NOMO-1 treated with dmso at 0.1 percent for 144 hours (cell line): ENCODE measurements at regions not wholly inside any gene's neighbourhood (a gene's known extent, or its start where the extent isn't known, plus 50 kb on each side); places are given as distances from the start of the nearest gene placed in this dataset.

Source experiments
- DNase-seq: peaks from one replicate; lab custom pipeline; 2025; ENCODE audit not compliant: unreplicated experiment; lab: John Stamatoyannopoulos, UW

- no peak for DNase-seq
These were observed 68.6 kb upstream of the FOXA2 start for GRCh38 chr20:22652681-22653588.

- no peak for DNase-seq
These were observed 69.6 kb upstream of the FOXA2 start for GRCh38 chr20:22653658-22654642.

DNA sequence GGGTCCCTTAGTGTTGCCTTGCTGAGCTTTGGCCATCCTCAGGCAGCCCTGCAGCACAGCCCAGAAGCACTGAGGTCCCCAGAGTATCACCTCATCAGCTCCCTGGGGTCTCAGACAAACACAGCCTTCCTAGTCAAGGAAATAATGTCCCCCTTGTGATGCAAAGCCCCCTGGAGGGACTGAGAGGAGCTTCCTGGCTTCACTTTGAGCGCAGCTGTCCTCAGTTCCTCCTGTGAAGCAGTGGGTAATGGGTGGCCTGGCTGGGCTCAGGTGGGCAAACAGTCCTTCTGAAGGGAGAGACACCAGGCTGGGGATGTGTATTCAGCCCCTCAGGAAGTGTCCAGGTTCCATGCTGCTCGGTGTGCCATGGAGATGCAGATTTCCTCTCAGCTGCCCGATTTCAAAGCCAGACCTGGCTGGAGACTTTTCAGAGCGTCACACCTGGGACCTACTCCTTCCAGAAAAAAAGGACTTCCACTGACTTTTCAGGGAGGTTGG, 79.2 kb upstream of the FOXA2 start:
- no peak for DNase-seq

DNA sequence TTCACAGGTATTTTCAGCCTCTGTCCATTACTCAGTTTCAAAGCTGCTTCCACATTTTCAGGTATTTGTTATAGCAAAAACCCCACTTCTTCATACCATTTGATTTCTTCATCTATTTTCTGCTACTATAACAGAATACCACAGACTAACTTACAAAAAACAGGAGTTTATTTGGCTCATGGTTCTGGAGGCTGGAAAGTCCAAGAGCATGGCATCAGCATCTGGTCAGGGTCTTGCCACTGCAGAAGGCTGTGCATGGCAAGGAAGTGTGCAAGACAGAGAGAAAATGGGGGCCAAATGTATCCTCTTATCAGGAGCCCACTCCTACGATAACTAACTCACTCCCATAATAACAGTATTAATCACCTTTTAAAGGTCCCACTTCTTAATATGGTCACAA, 82.8 kb upstream of the FOXA2 start:
- DNase-seq = no peak

- no peak for DNase-seq
These were observed 87.8 kb upstream of the FOXA2 start for GRCh38 chr20:22672191-22672590.

DNA sequence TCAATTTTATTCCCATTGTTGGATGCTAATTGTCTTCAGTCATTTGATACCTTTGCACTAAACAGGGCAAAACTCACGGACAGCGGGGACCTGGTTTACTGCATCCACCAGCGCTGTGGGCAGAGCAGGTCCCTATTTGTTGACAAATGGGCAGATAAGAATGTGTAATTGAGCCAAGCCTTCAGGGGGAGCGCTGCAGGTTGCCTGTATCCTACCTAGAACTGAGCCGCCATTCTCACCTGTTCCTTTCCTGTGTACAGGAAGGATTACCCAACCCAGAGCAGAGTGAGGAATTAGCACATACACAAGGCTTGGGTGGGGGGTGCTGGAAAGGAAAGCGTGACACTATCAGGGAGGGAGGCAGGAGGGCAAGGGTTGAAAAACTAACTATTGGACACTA, 89.1 kb upstream of the FOXA2 start:
- no peak for DNase-seq

DNA sequence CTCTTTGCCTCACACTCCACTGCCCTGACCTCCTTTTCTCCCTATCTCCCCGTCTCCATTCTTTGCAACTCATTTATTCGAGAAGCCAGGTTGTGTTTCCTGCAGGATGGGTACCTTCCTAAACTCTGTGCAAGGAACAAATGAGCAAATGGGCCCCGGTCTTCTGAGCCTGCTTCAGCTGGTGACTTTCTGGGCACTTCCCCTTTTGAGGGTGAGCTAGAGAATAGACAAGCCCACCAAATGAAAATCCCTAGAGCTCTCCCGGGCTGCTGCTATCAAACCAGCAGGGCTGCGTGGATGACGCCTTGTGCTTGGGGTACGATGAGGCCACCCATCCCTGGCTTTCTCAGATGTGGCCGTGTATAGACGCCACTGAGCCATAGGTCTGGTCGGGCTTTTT, 91.0 kb upstream of the FOXA2 start:
- DNase-seq = no peak

DNA sequence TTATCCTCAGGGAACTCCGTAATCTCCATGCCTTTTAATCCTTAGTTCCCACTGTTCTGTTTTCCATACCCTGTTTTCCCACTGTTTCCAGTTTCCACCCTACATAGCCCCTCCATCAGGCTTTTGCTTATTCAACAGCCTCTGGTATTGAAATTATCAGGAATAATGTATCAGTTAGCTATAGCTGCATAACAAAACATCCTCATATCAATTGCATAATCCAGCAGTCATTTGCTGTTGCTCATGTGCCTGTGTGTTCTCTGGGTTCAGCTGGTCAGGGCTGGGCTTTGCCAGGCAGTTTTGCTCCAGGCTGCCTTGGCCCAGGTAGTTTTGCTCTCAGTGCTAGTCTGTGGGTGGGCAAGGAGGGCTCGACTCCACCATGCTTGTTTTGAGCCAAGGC, 94.3 kb upstream of the FOXA2 start:
- no peak for DNase-seq

DNA sequence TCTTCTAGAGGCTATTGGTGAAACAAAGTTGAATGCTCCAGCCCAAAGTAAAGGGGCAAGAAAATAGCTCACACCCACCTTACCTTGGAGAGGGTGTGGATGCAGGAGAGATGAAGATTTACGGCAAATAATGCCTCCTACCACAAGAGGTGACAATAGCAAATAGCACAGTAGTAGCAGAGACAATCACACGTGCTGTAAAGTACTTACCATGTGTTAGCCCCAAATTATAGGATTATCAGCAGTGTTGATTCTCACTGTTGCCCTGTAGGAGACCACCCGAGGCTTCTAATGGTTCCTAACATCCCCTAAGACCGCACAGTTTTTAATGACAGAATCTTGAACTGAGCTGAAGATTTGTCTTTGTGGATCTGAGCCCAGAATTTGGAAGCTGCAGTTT, 94.8 kb upstream of the FOXA2 start:
- no peak for DNase-seq

DNA sequence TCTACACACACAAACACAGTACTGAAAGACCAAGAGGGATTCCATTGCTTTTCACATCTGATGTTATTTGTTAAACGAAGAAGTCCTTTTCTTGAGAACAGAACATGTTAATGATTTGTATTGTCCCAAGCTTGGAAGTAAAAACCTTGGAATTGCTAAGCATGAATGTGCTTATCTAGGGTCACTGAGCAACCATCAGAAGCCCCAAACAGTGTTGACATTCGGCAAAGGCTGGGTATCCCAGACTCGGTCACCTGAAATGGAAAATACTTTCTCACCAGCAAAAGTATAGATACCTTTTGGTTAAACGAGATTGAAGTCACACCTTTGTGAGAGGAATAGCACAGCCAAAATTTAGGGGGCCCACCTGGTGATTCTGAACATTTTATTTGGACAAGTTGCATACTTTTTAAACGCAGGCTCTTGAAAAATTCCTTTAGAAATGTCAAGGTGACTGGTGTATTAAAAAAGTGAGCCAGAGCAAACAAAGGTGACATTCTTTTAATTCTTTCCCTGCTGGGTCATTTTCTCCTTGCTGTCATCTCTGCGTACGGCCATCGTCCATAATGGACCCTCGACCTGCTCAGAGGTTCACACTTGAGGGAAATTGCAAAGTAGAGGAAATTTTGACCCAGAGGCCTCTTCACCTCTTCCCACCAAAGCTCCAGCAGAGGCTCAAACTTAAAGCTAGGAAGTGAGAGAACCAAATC, 95.8 kb upstream of the FOXA2 start:
- DNase-seq = no peak

DNA sequence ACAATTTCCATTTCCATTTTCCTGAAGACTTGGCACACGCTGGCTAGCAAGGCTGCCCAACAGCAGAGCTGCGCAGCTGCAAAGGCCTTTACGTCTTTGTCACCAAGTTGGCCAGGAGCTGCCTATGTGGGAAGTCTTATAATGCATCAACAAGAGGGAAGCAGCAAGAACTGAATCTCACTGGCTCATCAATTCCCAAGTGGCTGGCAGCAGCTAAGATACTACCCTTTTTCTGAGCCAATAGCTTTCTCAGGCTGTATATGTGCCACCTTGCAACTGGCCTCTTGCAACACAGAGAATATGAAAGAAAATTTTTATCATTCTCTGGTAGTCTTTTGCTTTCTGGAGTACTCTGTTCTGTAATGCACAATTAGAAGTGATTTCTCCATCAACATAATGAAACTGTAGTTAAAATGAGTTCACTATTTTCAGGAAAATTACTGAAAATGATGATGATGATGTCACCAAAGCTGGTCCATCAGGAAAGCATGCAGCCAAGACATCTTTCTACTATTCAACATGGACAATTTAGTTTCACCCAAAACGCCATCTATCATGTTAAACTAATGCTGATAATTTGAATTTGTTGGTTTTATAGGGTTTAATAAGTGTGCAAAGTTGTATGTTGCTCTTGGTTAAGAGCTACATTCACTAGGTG, 97.3 kb upstream of the FOXA2 start:
- no peak for DNase-seq

- no peak for DNase-seq
These were observed 98.0 kb upstream of the FOXA2 start for GRCh38 chr20:22682381-22682780.

DNA sequence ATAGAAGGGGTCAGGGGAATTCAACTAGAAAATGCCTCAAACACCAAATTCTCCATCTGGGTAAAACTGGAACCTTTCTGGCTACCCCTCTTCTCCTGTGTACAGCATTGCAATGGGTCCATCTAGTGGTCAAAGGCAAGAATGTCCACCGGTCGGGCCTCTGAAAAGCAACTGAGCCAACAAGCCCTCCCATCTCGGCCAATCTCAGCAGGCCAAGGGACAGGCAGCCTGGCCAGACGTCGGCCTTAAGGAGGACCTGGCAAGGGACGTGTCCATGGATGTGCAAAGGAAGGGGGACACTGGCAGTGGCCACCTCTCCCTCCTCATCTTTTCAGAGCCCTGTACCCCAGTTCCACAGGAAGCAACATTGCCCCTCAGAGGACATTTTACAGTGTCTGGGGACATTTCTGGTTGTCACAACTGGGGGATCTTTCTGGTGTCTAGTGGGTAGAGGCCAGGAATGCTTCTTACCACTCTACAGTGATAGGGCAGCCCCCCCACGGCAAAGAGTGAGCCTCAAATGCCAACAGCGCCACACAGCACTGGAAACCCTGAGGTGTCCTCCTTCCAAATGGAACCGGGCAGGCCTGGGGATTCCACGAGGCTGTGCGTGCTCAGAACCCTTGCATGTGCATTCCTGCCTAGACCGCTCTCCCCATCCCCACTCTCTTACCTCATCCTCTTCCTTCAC, 99.8 kb upstream of the FOXA2 start:
- DNase-seq = no peak

- DNase-seq = no peak
These were observed 100.5 kb upstream of the FOXA2 start for GRCh38 chr20:22684763-22685443.

GRCh38 chr20:22686097-22686496, 101.7 kb upstream of the FOXA2 start:
- DNase-seq = no peak

DNA sequence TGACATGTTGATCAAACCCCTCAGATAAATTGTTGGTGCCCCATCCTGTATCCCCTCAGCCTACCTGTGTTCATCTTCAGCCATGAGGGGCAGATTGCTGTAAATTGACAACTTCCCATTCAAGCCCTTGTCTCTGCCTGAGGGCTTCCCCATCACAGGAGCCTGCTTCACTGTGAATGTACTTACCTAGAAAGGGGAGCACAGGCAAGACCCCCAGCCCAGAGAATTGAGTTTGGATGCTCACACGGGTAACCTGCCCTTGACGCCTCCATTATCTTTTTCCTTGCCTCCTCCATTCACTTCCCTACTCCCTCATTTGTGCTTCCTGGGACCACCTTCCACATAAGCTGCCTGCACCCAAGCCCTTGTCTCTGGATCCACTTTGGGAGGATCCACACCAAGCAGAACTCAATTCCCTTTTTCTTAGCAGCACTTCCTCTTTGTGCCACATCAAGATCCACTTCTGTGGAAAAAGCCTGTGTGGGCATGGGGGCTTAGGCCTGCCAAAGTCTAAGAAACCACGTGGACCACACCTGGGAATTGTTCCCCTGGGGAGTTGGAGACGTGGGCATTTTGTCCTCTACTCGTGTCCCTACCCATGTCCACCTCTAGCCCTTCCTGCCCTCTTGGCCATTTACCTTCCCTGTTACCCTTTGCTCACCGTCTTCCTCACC, 103.4 kb upstream of the FOXA2 start:
- DNase-seq = no peak

- peak; percentile 24 for DNase-seq
These were observed 104.1 kb upstream of the FOXA2 start for GRCh38 chr20:22688485-22688884.

GRCh38 chr20:22689266-22689665, 104.9 kb upstream of the FOXA2 start:
- no peak for DNase-seq

DNA sequence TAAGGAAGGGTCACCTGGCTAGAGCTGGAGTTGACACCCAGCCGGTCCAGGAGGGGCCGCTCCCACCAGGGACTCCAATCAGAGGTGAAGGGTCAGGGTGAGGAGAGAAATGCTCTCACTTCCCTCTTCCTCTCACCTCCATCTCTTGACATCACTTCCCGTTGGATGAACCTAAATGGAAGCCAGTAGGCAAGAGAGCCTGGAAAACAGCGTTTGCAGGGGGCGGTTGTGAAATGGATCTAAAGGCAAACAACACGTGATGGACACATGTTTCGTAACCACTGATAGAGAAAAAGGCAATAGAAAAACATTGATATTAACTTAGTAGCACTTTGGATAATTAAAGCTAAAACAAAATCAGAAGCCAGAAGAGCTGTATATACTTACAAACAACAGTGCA, 105.6 kb upstream of the FOXA2 start:
- DNase-seq = no peak
